GM04503 (cell line): ENCODE measurements at regions not wholly inside any gene's neighbourhood (a gene's known extent, or its start where the extent isn't known, plus 50 kb on each side); places are given as distances from the start of the nearest gene placed in this dataset.
"Not testable (repeated sequence)": the region's sequence is repeated elsewhere in the genome, so short reads cannot be mapped to it uniquely, and the experiment has no call there.

Experiments
- DNase-seq: peaks from one replicate; pipeline ENCODE4 v3.0.0-alpha.2; 2012; ENCODE audit warnings: low read depth

- no peak for DNase-seq
These were observed 273.7 kb upstream of the NFIA start for GRCh38 chr1:60808676-60809075.

GRCh38 chr1:60802884-60803283, 279.5 kb upstream of the NFIA start:
- DNase-seq = no peak

GRCh38 chr1:60797351-60797750, 285.0 kb upstream of the NFIA start:
- DNase-seq = no peak

- no peak for DNase-seq
These were observed 291.1 kb upstream of the NFIA start for GRCh38 chr1:60791226-60791625.

- DNase-seq = not testable (repeated sequence)
These were observed 309.3 kb upstream of the NFIA start for GRCh38 chr1:60773099-60773498.

- no peak for DNase-seq
These were observed 313.3 kb upstream of the NFIA start for GRCh38 chr1:60769082-60769481.

- DNase-seq = no peak
These were observed 317.2 kb upstream of the NFIA start for GRCh38 chr1:60765204-60765603.

- DNase-seq = no peak
These were observed 317.9 kb upstream of the NFIA start for GRCh38 chr1:60764489-60764888.

GRCh38 chr1:60763741-60764140, 318.6 kb upstream of the NFIA start:
- no peak for DNase-seq

GRCh38 chr1:60762911-60763310, 319.4 kb upstream of the NFIA start:
- DNase-seq = no peak

- DNase-seq = no peak
These were observed 320.2 kb upstream of the NFIA start for GRCh38 chr1:60762176-60762575.

GRCh38 chr1:60759291-60759690, 323.1 kb upstream of the NFIA start:
- DNase-seq = no peak

GRCh38 chr1:60757485-60757884, 324.9 kb upstream of the NFIA start:
- DNase-seq = no peak

- DNase-seq = no peak
These were observed 329.1 kb upstream of the NFIA start for GRCh38 chr1:60753036-60753900.

GRCh38 chr1:60751306-60751705, 331.1 kb upstream of the NFIA start:
- DNase-seq = no peak

GRCh38 chr1:60747353-60747752, 335.0 kb upstream of the NFIA start:
- no peak for DNase-seq

GRCh38 chr1:60746278-60746791, 336.0 kb upstream of the NFIA start:
- no peak for DNase-seq

- no peak for DNase-seq
These were observed 336.9 kb upstream of the NFIA start for GRCh38 chr1:60745484-60745883.

- DNase-seq = no peak
These were observed 340.0 kb upstream of the NFIA start for GRCh38 chr1:60742339-60742738.

GRCh38 chr1:60740154-60740553, 342.2 kb upstream of the NFIA start:
- DNase-seq = no peak

- no peak for DNase-seq
These were observed 342.6 kb upstream of the NFIA start for GRCh38 chr1:60739729-60740128.

- DNase-seq = no peak
These were observed 349.4 kb upstream of the NFIA start for GRCh38 chr1:60732977-60733401.

GRCh38 chr1:60731321-60731720, 351.0 kb upstream of the NFIA start:
- DNase-seq = no peak

- DNase-seq = no peak
These were observed 354.8 kb upstream of the NFIA start for GRCh38 chr1:60727552-60727951.
